NT2/D1 (cell line): ENCODE measurements at regions not wholly inside any gene's neighbourhood (a gene's known extent, or its start where the extent isn't known, plus 50 kb on each side); places are given as distances from the start of the nearest gene placed in this dataset.

Experiments
- SUZ12 ChIP-seq: IDR thresholded peaks from 2 replicates; pipeline ENCODE4 v1.6.1; 2011; ENCODE audit not compliant: insufficient read length, insufficient read depth; ENCODE audit errors: extremely low read depth
- YY1 ChIP-seq: IDR thresholded peaks from 2 replicates; pipeline ENCODE4 v1.6.1; 2011; ENCODE audit not compliant: insufficient read length, insufficient read depth
- ZNF274 ChIP-seq: IDR thresholded peaks from 2 replicates; pipeline ENCODE4 v1.6.1; 2011; ENCODE audit warnings: mild to moderate bottlenecking, low read depth, low read length

- TF ChIP-seq SUZ12 = no peak
- TF ChIP-seq YY1 = no peak
- TF ChIP-seq ZNF274 = no peak
These were observed 85.8 kb downstream of the SEC61B start for GRCh38 chr9:99307851-99308250.
